ENCODE measurements at regions not wholly inside any gene's neighbourhood (a gene's known extent, or its start where the extent isn't known, plus 50 kb on each side); places are given as distances from the start of the nearest gene placed in this dataset.

DNA sequence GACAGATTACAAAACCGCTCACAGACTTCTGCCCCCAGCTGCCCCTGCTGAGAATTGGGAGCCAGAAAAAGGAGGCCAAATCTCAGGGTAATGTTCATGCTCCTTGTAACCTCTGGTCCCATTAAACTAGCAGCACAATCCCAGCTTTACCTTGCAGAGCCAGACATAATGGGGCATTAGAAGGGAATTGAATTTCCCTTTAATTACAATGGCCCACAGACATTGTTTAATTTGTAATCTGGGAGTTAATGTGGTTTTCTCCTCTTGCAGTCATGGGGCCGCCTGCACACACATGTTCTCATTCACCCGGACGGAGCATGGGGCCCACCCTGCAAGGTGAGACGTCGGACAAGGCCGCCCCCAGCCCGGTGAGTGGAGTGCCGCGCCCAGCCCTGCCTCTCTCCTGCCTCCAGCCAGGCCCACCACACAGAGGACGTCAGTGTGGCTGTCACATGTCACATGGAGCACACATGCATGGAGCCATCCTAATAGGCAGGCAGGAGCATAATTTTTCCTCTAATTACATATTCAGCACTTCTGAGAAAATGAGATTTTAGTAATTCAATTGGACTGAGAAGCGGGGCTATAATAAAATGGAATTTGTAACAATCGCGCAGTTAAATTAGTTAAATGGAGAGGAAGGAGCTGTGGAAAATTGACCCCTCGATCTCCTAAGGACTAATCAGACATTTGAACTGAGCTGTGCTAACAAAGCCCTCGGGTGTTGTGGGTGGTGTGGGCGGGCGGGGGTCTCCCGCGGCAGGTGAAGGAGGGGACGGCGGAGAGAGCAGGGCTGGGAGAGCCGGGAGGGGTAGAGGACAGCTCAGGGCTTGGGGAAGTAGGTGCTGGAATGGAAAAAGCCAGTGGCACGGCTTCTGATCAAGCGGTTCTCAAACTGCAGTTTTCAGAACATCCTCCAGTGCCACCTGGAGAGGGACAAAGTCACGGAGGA lies 87.7 kb downstream of the ENGASE start:
- no peak for FAIRE-seq

DNA sequence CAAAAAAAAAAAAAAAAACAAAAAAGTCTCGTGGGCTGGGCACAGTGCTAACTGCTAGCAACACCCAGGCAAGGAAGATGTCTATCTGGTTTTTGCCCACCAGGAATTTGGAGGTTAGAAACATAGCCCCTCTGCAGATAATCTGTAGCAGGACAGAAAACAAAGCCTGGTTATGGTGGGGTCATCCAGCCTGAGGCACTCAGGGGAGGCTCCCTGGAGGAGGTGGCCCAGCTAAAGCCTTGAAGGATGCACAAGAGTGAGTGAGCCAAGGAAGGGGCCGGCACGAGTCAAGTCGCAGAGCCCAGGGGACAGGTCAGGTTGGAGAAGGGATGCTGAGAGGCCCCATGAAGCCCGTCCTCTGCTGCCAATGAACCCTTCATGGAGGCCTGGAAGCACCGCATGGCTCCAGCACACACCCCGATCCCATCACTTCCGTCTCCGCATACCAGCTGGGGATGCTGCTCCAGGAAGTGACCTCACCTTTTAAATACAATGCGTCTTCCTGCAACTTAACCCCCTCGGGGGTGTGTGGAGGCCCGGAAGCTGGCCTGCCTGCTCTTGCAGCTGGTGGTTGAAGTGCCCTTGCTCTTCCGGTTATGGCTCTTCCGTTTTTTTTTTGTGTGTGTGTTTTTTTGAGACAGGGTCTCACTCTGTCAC lies 86.5 kb downstream of the ENGASE start:
- FAIRE-seq: no peak

- no peak for FAIRE-seq
These were observed 85.3 kb downstream of the ENGASE start for GRCh38 chr17:79159926-79160325.

GRCh38 chr17:79159471-79159870 lies 84.8 kb downstream of the ENGASE start:
- FAIRE-seq: no peak

- FAIRE-seq: no peak
These were observed 82.0 kb downstream of the ENGASE start for GRCh38 chr17:79156463-79157095.

DNA sequence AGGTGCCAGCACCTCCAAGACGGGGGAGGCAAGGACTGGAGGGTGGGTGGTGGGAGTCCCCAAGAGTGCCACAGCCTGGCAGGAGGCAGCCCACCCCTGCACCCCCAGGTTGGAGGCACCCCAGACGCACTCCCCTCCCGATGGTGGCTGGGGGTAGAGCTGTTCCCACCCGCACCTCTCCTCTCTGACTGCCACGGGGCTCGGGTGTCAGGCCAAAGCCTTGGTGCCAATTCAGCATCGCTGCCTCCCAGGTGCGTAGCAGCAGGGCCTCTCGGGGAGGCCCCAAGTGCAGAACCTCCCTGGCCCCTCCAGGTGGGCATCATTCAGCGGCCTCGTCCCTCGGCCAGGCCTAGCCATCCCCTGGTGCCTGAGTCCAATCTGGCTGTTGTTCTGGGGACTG lies 81.1 kb downstream of the ENGASE start:
- no peak for FAIRE-seq

- FAIRE-seq: no peak
These were observed 80.4 kb downstream of the ENGASE start for GRCh38 chr17:79154951-79155585.

DNA sequence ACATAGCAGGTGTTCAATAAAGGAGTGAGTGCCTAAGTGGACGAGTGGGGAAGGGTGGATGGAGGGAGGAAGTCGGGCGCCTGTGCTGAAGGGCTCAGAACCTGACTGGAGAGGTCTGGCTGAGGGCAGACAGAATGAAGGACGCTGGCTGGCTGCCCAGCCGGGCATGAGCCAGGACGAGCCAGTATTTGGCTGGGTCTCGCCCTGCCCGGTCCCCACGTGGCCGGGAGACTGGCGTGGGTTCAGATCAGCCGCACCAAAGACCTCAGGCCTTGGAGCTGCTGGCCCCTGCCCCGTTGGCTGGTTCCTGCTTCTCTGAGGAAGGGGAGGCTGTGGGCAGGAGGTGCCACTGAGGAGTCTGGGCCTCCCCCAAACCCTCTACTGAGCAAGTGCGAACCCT lies 79.8 kb downstream of the ENGASE start:
- FAIRE-seq: no peak

DNA sequence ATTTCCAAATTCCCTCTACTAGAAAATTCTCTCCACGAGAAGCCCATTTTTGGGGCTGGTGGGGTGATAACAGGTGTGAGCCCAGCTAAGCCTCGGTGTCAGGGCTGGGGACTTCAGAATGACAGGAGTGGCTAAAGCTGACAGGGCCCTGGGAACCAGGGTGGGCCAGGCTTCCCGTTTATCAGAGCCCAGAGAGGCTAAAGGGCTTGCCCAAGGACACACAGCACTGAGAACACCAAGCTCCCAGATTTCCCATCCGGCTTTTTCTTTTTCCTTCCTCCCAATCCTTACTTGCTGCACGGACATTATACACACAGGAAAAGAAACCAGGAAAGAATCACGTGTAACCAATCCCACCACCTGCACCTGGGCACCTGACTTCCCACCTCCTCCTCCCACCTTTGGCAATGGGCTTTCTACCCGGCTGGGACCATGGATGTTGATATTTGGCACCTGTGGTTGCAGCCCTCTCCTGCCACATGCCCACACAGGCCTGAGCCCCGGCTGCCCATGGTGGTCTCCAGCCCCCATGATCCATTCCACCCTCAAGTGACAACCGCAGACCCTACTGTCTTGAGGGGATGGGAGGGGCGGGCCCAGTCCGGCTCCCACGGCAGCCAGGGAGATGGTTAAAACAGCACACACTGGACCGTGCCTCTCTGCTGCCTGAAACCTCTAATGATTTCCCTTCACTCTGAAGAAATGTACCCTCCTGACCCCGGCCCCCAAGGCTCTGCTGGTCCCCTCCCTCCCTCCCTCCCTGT lies 78.9 kb downstream of the ENGASE start:
- no peak for FAIRE-seq

DNA sequence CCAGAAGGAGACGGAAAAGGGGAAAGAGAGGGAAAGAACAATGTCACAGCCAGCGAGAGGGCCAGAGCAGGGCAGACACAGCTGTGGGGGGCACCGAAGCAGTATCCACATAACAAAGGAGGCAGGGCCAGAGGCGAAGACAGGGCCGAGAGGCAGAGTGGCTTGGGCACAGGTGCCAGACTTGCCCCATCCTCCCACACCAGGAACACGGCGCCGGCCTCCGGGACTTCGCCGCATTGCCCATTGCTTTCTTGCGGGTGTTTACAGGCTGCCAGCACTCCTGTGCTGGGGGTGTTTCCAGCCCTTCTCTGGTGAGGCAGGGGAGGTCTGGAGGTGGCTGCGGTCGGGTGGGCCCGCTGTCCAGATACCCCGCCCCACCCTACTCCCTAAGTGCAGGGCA lies 78.0 kb downstream of the ENGASE start:
- no peak for FAIRE-seq

DNA sequence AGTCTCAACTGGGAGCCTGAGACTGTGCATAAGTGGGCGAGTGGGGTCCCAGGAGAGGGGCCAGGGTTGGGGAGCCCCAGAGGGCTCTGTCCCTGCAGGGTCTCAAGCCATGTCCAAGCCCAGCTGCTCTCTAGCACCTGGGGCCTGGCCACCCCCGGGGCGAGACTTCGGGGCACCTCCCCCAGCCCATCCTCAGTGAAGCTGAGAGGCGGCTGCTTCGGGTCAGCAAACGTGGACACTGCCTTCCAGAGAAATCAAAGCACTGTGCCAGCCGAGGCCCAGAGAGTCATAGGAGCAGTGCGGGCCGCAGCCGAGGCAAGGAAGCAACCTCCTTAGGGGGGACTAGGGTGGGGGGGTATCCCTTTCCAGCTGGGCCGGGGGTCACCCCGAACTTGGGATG lies 77.5 kb downstream of the ENGASE start:
- FAIRE-seq: no peak

DNA sequence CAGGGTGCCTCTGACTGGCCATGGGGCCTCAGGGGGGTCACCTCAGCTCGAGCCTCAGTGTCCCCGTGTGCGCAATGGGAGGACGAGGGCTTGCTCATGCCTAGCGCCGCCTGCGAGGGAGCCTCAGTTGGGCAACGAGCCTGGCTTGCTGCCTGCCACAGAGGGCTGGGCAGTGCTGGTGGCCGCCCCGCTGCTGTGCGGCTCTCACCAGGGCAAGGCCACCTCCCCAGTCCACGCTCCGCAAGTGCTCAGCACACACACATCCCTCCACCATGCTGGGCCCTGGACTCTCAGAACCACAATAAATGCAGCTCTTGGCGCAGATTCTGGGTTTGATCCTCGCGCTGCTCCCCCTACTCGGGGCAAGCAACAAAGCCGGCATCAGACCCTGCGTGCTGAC lies 76.2 kb downstream of the ENGASE start:
- FAIRE-seq: no peak

GRCh38 chr17:79150035-79150733 lies 75.6 kb downstream of the ENGASE start:
- FAIRE-seq: no peak

DNA sequence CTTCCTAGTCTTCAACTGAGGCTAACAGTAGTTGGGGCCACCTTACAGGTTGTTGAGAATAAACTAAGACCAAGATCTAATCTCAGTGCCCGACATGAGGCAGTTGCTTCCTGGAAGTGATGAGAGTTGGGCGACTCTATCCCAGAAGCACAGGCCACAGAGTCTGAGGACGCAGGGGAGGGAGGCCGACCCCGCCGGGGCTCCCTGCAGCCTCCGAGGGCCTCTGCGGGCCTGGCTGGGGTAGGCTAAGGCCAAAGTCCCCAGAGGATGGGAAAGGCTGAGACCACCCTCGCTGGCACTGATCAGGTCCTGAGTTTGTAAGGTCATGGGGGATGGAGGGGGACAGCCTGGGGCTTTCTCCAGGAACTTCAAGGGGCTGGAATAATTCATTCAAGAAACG lies 74.0 kb downstream of the ENGASE start:
- no peak for FAIRE-seq

DNA sequence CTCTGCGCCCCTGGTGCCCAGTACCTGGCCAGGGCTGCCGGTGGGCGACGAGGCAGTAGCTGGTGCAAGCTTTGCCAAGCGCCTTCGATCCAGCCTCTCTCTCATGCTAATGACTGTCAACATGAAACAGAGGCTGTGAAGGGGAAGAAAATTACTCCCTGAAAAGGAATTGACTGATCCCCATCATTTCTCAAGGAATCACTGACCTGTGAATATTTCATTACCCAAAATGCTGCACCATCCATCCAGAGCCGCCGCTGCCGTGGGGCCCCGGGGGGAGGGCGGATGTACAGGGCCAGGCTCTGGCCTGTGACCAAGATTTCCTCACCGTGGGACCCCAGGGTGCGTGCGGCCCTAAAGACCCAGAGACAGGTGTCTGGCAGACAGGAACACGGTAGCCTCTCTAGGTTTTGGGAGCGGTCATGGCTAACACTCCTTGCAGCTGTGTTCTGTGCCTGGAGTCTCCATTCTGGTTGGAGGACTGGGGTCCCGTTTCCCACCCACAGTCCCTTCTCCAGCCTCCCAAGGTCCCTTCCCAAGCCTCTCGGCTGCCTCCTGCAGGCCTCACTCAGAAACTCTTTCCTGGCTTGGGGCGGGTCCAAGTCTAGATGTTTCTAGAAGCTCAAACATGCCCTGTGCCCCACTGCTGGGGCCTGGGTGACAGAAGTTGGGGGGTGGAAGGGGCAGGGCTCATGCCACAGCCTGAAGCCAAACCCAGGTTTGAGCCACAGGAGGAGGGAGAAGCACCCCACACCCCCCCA lies 73.3 kb downstream of the ENGASE start:
- FAIRE-seq: no peak

GRCh38 chr17:79146562-79146961 lies 71.9 kb downstream of the ENGASE start:
- no peak for FAIRE-seq

GRCh38 chr17:79145548-79145947 lies 70.9 kb downstream of the ENGASE start:
- no peak for FAIRE-seq

DNA sequence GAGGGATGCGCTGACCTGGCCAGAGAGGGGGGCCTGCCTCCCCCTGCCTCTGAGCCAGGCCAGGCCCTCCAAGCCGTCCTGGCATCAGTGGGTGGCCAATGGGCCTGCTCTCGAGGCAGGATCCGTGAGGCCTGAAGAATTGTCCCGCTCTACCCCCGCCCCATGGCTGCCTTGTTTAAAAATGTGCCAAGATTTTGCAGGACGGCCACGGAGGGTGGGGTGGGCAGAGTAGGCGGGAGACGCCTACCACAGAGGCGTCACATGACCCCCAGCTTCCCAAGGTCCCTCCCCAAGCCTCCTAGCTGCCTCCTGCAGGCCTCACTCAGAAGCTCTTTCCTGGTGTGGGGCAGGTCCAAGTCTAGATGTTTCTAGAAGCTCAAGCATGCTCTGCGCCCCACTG lies 69.5 kb downstream of the ENGASE start:
- FAIRE-seq: no peak

DNA sequence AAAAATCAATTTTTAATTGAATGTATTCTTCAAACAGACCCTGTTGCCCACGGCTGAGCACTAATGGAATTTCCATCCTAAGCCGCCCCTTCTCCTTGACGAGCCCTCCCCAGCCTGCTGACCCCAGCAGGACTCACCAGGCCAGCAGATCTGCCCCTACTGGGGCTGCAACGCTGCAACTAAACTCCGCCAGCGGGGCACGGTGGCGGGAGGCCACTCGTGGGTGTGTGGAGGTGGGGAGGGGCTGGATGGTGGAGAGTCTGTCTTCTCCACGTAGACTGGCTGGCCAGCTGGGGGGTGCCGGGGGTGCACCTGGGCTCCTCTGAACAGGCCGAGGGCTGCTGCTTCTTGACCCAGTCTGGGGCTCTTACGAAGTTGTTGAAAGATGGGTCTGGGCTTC lies 67.8 kb downstream of the ENGASE start:
- no peak for FAIRE-seq

- no peak for FAIRE-seq
These were observed 67.1 kb downstream of the ENGASE start for GRCh38 chr17:79141578-79142355.
